IMR-90 (cell line): ENCODE measurements at regions not wholly inside any gene's neighbourhood (a gene's known extent, or its start where the extent isn't known, plus 50 kb on each side); places are given as distances from the start of the nearest gene placed in this dataset.

Experiments used
- ATAC-seq: fragments of 200-7000 bp; cut with Tn5 transposase; 2 replicates; pipeline ENCODE4 v1.9.1; 2020; ENCODE audit warnings: low read depth, mild to moderate bottlenecking, moderate library complexity
- BruUV-seq: library from RNA; stranded (reverse); fragments of 400-500 nt; replicated peaks from 2 replicates; lab custom pipeline; 2021; lab: Mats Ljungman, UMichigan
- CTCF ChIA-PET: fragments of 300-600 bp; formaldehyde crosslinking; extraction: SDS; loops from one replicate; lab custom pipeline; 2021; ENCODE audit warnings: antibody characterized with exemption; lab: Yijun Ruan, JAX
- POLR2A ChIA-PET: fragments of 300-600 bp; sonication (Branson Sonifier 250); formaldehyde crosslinking; loops from one replicate; lab custom pipeline; 2022; ENCODE audit warnings: antibody characterized with exemption; ENCODE audit not compliant: unreplicated experiment; lab: Charles Lee
- DNase-seq: peaks from one replicate; pipeline ENCODE4 v3.0.0; 2013
- H2AFZ ChIP-seq: replicated peaks from 2 replicates; pipeline ENCODE3; 2013; ENCODE audit warnings: low read length, mild to moderate bottlenecking; ENCODE audit not compliant: poor library complexity
- H2AK5ac ChIP-seq: 2 replicates; pipeline ENCODE4 v1.6.1; 2013; ENCODE audit warnings: low read depth, low read length, inconsistent platforms
- H2AK9ac ChIP-seq: replicated peaks from 2 replicates; pipeline ENCODE3; 2013; ENCODE audit warnings: mild to moderate bottlenecking, low read depth, low read length, moderate library complexity; ENCODE audit not compliant: poor library complexity
- H2BK120ac ChIP-seq: 2 replicates; pipeline ENCODE4 v1.6.1; 2013; ENCODE audit warnings: low read depth, low read length, inconsistent platforms
- H2BK15ac ChIP-seq: 3 replicates; pipeline ENCODE4 v1.6.1; 2013; ENCODE audit warnings: low read depth, low read length, inconsistent platforms
- H2BK20ac ChIP-seq: 2 replicates; pipeline ENCODE4 v1.6.1; 2013; ENCODE audit warnings: low read depth, mild to moderate bottlenecking, inconsistent platforms, low read length, moderate library complexity
- H2BK5ac ChIP-seq: 2 replicates; pipeline ENCODE4 v1.6.1; 2013; ENCODE audit warnings: mild to moderate bottlenecking, low read depth, low read length, inconsistent platforms; ENCODE audit not compliant: poor library complexity, severe bottlenecking
- H3K14ac ChIP-seq: replicated peaks from 2 replicates; pipeline ENCODE4 v1.6.1; 2013; ENCODE audit warnings: low read depth, low read length, inconsistent platforms
- H3K18ac ChIP-seq: 2 replicates; pipeline ENCODE4 v1.6.1; 2013; ENCODE audit warnings: low read depth, low read length, control low read depth
- H3K23ac ChIP-seq: 2 replicates; pipeline ENCODE4 v1.6.1; 2013; ENCODE audit warnings: low read depth, low read length, inconsistent platforms
- H3K27ac ChIP-seq: 2 replicates; pipeline ENCODE4 v1.5.1; 2013; ENCODE audit warnings: mild to moderate bottlenecking, control low read depth, low read length; ENCODE audit not compliant: insufficient read depth
- H3K27me3 ChIP-seq: 2 replicates; pipeline ENCODE4 v1.6.1; 2013; ENCODE audit warnings: low read length; ENCODE audit not compliant: control insufficient read depth, insufficient read depth
- H3K36me3 ChIP-seq: 2 replicates; pipeline ENCODE4 v1.6.1; 2013; ENCODE audit warnings: low read length, mixed read lengths; ENCODE audit not compliant: control insufficient read depth, insufficient read depth
- H3K4ac ChIP-seq: 2 replicates; pipeline ENCODE4 v1.6.1; 2013; ENCODE audit warnings: low read depth, low read length, inconsistent platforms
- H3K4me1 ChIP-seq: 2 replicates; pipeline ENCODE4 v1.6.1; 2013; ENCODE audit warnings: low read length, mixed read lengths; ENCODE audit not compliant: control insufficient read depth, insufficient read depth
- H3K4me2 ChIP-seq: 2 replicates; pipeline ENCODE4 v1.6.1; 2013; ENCODE audit warnings: low read depth, mild to moderate bottlenecking, control low read depth, low read length, moderate library complexity
- H3K4me3 ChIP-seq: 2 replicates; pipeline ENCODE4 v1.5.1; 2013; ENCODE audit warnings: low read depth, mild to moderate bottlenecking, control low read depth, low read length, moderate library complexity; ENCODE audit not compliant: insufficient read depth
- H3K56ac ChIP-seq: 2 replicates; pipeline ENCODE4 v1.6.1; 2013; ENCODE audit warnings: low read length, inconsistent platforms; ENCODE audit not compliant: insufficient read depth; ENCODE audit errors: extremely low read depth
- H3K79me1 ChIP-seq, 2 experiments: 2 replicates each; pipeline ENCODE4 v1.6.1; 2013; ENCODE audit warnings: low read length in 2 of 2, inconsistent platforms in 1 of 2, low read depth in 1 of 2
- H3K9ac ChIP-seq: 2 replicates; pipeline ENCODE4 v1.6.1; 2013; ENCODE audit warnings: low read depth, low read length, control low read depth
- H3K9me1 ChIP-seq: 2 replicates; pipeline ENCODE4 v1.6.1; 2013; ENCODE audit warnings: low read length, inconsistent platforms; ENCODE audit not compliant: insufficient read depth
- H3K9me3 ChIP-seq: 2 replicates; pipeline ENCODE4 v1.6.1; 2013; ENCODE audit warnings: low read length; ENCODE audit not compliant: control insufficient read depth, insufficient read depth
- H4K20me1 ChIP-seq: 2 replicates; pipeline ENCODE4 v1.6.1; 2013; ENCODE audit warnings: low read length, inconsistent platforms; ENCODE audit not compliant: insufficient read depth
- H4K5ac ChIP-seq: 2 replicates; pipeline ENCODE4 v1.6.1; 2013; ENCODE audit warnings: mild to moderate bottlenecking, low read depth, low read length, control low read depth
- H4K8ac ChIP-seq, 2 experiments: 2 replicates each; pipeline ENCODE4 v1.6.1; 2013; ENCODE audit warnings: low read depth in 2 of 2, low read length in 2 of 2, control low read depth in 1 of 2, inconsistent platforms in 1 of 2
- H4K91ac ChIP-seq: 2 replicates; pipeline ENCODE4 v1.6.1; 2013; ENCODE audit warnings: low read depth, low read length, inconsistent platforms; ENCODE audit not compliant: insufficient read depth
- BHLHE40 ChIP-seq: fragments of 150-350 bp; IDR thresholded peaks from 2 replicates; pipeline ENCODE4 v1.6.1; 2016; ENCODE audit warnings: mild to moderate bottlenecking, low read depth, low read length
- CEBPB ChIP-seq: IDR thresholded peaks from 2 replicates; pipeline ENCODE4 v1.6.1; 2012; ENCODE audit warnings: low read depth, low read length, improper control_type of control experiment
- CHD1 ChIP-seq: IDR thresholded peaks from 2 replicates; pipeline ENCODE4 v1.6.1; 2012; ENCODE audit warnings: low read depth, low read length, improper control_type of control experiment
- MAFK ChIP-seq: IDR thresholded peaks from 2 replicates; pipeline ENCODE4 v1.6.1; 2012; ENCODE audit warnings: low read depth, low read length, improper control_type of control experiment
- MAZ ChIP-seq: IDR thresholded peaks from 2 replicates; pipeline ENCODE4 v1.6.1; 2012; ENCODE audit warnings: low read depth, mild to moderate bottlenecking, low read length, improper control_type of control experiment, moderate library complexity, borderline replicate concordance
- MXI1 ChIP-seq: IDR thresholded peaks from 2 replicates; pipeline ENCODE4 v1.6.1; 2012; ENCODE audit warnings: low read depth, mild to moderate bottlenecking, low read length, moderate library complexity, borderline replicate concordance
- NFE2L2 ChIP-seq: fragments of 150-350 bp; IDR thresholded peaks from 2 replicates; pipeline ENCODE4 v1.6.1; 2016; ENCODE audit warnings: low read depth, mild to moderate bottlenecking, low read length
- POLR2A ChIP-seq: IDR thresholded peaks from 2 replicates; pipeline ENCODE4 v1.6.1; 2012; ENCODE audit warnings: mild to moderate bottlenecking, low read depth, low read length
- RAD21 ChIP-seq: IDR thresholded peaks from 2 replicates; pipeline ENCODE4 v1.6.1; 2012; ENCODE audit warnings: low read length, improper control_type of control experiment
- RCOR1 ChIP-seq: IDR thresholded peaks from 2 replicates; pipeline ENCODE4 v1.6.1; 2012; ENCODE audit warnings: mild to moderate bottlenecking, low read length, improper control_type of control experiment; ENCODE audit not compliant: insufficient replicate concordance
- SMC3 ChIP-seq: fragments of 150-350 bp; IDR thresholded peaks from 2 replicates; pipeline ENCODE4 v1.6.1; 2016; ENCODE audit warnings: low read depth, mild to moderate bottlenecking, antibody characterized with exemption, low read length, moderate library complexity
- WGBS, 2 experiments: methylation state at CpG; one replicate each; pipeline versions ENCODE4 v1.1.5 to v1.1.7; 2013; ENCODE audit warnings: missing lambda C conversion rate in 2 of 2; ENCODE audit not compliant: insufficient read length in 1 of 2; ENCODE audit errors: extremely low coverage in 2 of 2; 5-methylcytosine and 5-hydroxymethylcytosine counted together
- dilution Hi-C: fragments of 300-500 bp; cut with HindIII; formaldehyde crosslinking; loops from one replicate; pipeline ENCODE4 v1.14.3; 2018; ENCODE audit warnings: low sequenced_read_pairs; ENCODE audit not compliant: unreplicated experiment
- in situ Hi-C: fragments of 300-500 bp; cut with MboI; formaldehyde crosslinking; loops from 3 replicates; pipeline ENCODE4 v1.14.3; 2019; ENCODE audit warnings: low sequenced_read_pairs, inconsistent platforms, mixed read lengths
- intact Hi-C: fragments of 100-400 bp; cut with micrococcal nuclease; formaldehyde crosslinking; loops from 2 replicates; pipeline ENCODE4 v1.10.0; 2022
- TF ChIP-seq, protein P1 (sequence below): fragments of 150-350 bp; IDR thresholded peaks from 2 replicates; pipeline ENCODE4 v1.6.1; 2017; ENCODE audit warnings: mild to moderate bottlenecking, antibody characterized with exemption, low read length, low read depth
- TF ChIP-seq, protein P2 (sequence below): conservative IDR thresholded peaks from 2 replicates; pipeline ENCODE4 v1.5.1; 2012; ENCODE audit warnings: mild to moderate bottlenecking, low read depth, low read length, improper control_type of control experiment
- TF ChIP-seq, protein P3 (sequence below): fragments of 150-350 bp; IDR thresholded peaks from 2 replicates; pipeline ENCODE4 v1.6.1; 2016; ENCODE audit warnings: low read depth, mild to moderate bottlenecking, low read length, moderate library complexity, borderline replicate concordance

DNA sequence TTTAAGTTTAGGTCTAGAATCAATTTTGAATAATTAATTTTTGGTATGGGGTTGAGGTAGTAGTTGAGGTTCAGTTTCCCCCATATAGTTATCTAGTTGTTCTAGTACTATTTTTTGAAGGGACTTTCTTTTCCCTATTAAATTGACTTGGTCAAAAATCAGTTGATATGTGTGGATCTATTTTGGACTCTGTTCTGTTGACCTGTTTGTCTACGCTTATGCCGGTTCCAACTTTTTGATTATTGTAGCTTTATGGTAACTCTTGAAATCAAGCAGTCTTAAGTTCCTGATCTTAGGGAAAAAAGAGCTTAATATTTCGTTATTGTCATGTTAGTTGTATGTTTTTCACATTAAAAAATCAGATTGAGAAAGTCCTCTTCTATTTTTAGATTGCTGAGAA lies 60.7 kb downstream of the FOXD2 start:
- no peak for DNase-seq
- CTCF ChIA-PET, result no interaction called here
- Histone ChIP-seq H3K9me3 (no peaks in the 10 kb centered on the region), H3K79me1 (no peaks in the 10 kb centered on the region), H2BK20ac (no peak overlapping the region), H3K18ac (no peak overlapping the region), H2AK9ac (no peak overlapping the region), H4K5ac (no peak overlapping the region), H4K8ac (no peak overlapping the region), H3K4me2 (no peak overlapping the region), H3K36me3 (no peaks in the 10 kb centered on the region), H2BK5ac (no peak overlapping the region), H2BK120ac (no peak overlapping the region), H3K56ac (no peak overlapping the region), H3K27me3 (peaks cover 2% of the 10 kb centered on the region), H4K91ac (no peak overlapping the region), H3K9me1 (no peaks in the 10 kb centered on the region), H3K27ac (no peak overlapping the region), H3K23ac (no peak overlapping the region), H3K9ac (no peak overlapping the region), H4K20me1 (no peaks in the 10 kb centered on the region), H2AK5ac (no peak overlapping the region), H2BK15ac (no peak overlapping the region), H3K4me1 (no peaks in the 10 kb centered on the region), H3K14ac (no peak overlapping the region), H2AFZ (no peak overlapping the region), H3K4ac (no peak overlapping the region), H3K4me3 (no peak overlapping the region)
- no TSS peak for BruUV-seq
- no peak for ATAC-seq
- intact Hi-C loops, result no loop called here
- POLR2A ChIA-PET, result no interaction called here
- WGBS, 2 experiments, result no CpG with 5 or more reads among the region's 3 CpGs
- in situ Hi-C loops, result no loop called here
- TF ChIP-seq CEBPB (no peak), POLR2A (no peak), RCOR1 (no peak), MXI1 (no peak), MAFK (no peak), MAZ (no peak), RAD21 (no peak), SMC3 (no peak), NFE2L2 (no peak), BHLHE40 (no peak), CHD1 (no peak)
- TF ChIP-seq, protein P1, sequence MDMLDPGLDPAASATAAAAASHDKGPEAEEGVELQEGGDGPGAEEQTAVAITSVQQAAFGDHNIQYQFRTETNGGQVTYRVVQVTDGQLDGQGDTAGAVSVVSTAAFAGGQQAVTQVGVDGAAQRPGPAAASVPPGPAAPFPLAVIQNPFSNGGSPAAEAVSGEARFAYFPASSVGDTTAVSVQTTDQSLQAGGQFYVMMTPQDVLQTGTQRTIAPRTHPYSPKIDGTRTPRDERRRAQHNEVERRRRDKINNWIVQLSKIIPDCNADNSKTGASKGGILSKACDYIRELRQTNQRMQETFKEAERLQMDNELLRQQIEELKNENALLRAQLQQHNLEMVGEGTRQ, result no peak
- TF ChIP-seq, protein P2, sequence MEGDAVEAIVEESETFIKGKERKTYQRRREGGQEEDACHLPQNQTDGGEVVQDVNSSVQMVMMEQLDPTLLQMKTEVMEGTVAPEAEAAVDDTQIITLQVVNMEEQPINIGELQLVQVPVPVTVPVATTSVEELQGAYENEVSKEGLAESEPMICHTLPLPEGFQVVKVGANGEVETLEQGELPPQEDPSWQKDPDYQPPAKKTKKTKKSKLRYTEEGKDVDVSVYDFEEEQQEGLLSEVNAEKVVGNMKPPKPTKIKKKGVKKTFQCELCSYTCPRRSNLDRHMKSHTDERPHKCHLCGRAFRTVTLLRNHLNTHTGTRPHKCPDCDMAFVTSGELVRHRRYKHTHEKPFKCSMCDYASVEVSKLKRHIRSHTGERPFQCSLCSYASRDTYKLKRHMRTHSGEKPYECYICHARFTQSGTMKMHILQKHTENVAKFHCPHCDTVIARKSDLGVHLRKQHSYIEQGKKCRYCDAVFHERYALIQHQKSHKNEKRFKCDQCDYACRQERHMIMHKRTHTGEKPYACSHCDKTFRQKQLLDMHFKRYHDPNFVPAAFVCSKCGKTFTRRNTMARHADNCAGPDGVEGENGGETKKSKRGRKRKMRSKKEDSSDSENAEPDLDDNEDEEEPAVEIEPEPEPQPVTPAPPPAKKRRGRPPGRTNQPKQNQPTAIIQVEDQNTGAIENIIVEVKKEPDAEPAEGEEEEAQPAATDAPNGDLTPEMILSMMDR, result no peak
- TF ChIP-seq, protein P3, sequence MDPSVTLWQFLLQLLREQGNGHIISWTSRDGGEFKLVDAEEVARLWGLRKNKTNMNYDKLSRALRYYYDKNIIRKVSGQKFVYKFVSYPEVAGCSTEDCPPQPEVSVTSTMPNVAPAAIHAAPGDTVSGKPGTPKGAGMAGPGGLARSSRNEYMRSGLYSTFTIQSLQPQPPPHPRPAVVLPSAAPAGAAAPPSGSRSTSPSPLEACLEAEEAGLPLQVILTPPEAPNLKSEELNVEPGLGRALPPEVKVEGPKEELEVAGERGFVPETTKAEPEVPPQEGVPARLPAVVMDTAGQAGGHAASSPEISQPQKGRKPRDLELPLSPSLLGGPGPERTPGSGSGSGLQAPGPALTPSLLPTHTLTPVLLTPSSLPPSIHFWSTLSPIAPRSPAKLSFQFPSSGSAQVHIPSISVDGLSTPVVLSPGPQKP, result no peak
- dilution Hi-C loops, result no loop called here
